Memory B cell (primary cell): ENCODE measurements at regions not wholly inside any gene's neighbourhood (a gene's known extent, or its start where the extent isn't known, plus 50 kb on each side); places are given as distances from the start of the nearest gene placed in this dataset.
"Not testable (repeated sequence)": the region's sequence is repeated elsewhere in the genome, so short reads cannot be mapped to it uniquely, and the experiment has no call there.

Experiments
- ATAC-seq: fragments of 150-1000 bp; cut with Tn5 transposase; 2 replicates; pipeline ENCODE4 v1.10.0; 2021; ENCODE audit warnings: low read depth, mild to moderate bottlenecking, moderate library complexity
- DNase-seq, 2 donors: peaks; one replicate each; pipeline ENCODE4 v3.0.0; 2022; ENCODE audit warnings: low spot score in 2 of 2
- H3K27ac Mint-ChIP-seq: one replicate; pipeline ENCODE4 v1.8.0; 2022; ENCODE audit warnings: mild to moderate bottlenecking, moderate library complexity, mixed read lengths
- H3K27me3 Mint-ChIP-seq: one replicate; pipeline ENCODE4 v1.8.0; 2022; ENCODE audit warnings: mixed read lengths
- H3K36me3 Mint-ChIP-seq: one replicate; pipeline ENCODE4 v1.8.0; 2022; ENCODE audit warnings: mild to moderate bottlenecking, mixed read lengths
- H3K4me1 Mint-ChIP-seq: one replicate; pipeline ENCODE4 v1.8.0; 2022; ENCODE audit warnings: mixed read lengths
- H3K4me3 Mint-ChIP-seq: one replicate; pipeline ENCODE4 v1.8.0; 2022; ENCODE audit warnings: mild to moderate bottlenecking, moderate library complexity, mixed read lengths
- H3K9me3 Mint-ChIP-seq: one replicate; pipeline ENCODE4 v1.8.0; 2022; ENCODE audit warnings: mixed read lengths

DNA sequence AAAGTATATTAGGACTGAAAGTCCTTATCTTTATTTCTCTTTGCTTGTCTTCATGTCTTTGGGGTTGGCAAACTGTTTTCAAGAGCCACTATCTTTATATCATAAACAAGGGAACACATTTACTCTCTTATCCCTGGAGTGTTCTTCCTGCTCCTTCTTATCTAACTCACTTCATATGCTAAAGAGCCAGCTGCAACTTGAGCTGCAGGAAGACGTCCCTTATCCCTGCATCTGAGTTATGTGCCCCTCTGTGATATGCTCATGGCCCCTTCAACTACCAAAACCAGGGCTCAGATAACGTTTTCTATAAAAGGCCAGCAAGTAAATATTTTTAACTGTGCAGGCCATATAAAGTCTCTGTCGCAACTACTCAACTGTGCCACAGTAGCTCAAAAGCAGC, 137.0 kb upstream of the CRBN start:
- H3K4me3 Mint-ChIP-seq: no peak overlapping the region
- no peak overlapping the region for H3K27ac Mint-ChIP-seq
- ATAC-seq (no peak), DNase-seq (no peak)
- H3K36me3 Mint-ChIP-seq: no peaks in the 10 kb centered on the region
- H3K4me1 Mint-ChIP-seq: no peaks in the 10 kb centered on the region
- peaks cover 3% of the 10 kb centered on the region for H3K27me3 Mint-ChIP-seq
- no peaks in the 10 kb centered on the region for H3K9me3 Mint-ChIP-seq

DNA sequence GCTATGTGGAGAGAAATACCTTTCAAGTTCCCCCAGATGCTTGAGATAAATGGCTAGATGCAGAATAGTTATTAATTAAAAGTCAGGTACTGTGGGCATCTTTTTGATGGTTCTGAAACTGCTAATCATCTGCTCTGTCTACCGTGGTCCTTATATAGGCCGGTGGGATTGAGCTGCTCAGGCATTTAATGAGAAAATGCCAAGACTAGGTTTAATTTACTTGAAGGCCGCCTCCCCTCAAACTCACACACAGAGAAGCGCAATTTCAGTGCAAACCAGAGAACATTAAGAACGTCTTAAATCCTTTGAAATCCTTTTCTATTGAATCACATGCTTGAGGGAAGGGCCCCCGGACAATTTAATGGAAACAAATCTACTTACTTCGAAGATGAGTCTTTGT, 136.4 kb upstream of the CRBN start:
- Mint-ChIP-seq H3K9me3 (no peaks in the 10 kb centered on the region), H3K4me1 (no peaks in the 10 kb centered on the region), H3K27ac (no peak overlapping the region), H3K27me3 (peaks cover 3% of the 10 kb centered on the region), H3K36me3 (no peaks in the 10 kb centered on the region), H3K4me3 (no peak overlapping the region)
- DNase-seq (no peak), ATAC-seq (no peak)

DNA sequence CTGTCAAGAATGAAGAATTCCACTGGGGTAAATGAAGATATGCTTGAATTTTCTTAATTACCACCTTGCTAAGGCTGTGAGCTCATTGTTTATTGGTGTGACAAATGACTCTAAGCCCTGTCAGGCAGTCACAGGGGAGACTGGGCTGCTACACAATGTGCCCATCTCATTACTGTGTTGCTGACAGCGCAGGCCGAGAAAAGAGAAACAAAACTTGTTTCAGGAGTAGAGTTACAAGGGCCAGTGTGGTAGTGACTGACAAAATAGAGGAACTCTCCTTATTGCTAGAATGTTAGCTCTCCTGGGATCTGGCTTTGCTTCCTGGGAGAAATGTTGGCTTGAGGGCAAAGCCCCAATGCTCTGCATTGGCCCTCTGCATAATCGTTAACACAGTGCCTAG, 130.4 kb upstream of the CRBN start:
- H3K27me3 Mint-ChIP-seq: peaks cover 8% of the 10 kb centered on the region
- H3K27ac Mint-ChIP-seq: no peak overlapping the region
- no peaks in the 10 kb centered on the region for H3K4me1 Mint-ChIP-seq
- DNase-seq: no peak
- no peaks in the 10 kb centered on the region for H3K36me3 Mint-ChIP-seq
- no peak for ATAC-seq
- no peaks in the 10 kb centered on the region for H3K9me3 Mint-ChIP-seq
- no peak overlapping the region for H3K4me3 Mint-ChIP-seq

DNA sequence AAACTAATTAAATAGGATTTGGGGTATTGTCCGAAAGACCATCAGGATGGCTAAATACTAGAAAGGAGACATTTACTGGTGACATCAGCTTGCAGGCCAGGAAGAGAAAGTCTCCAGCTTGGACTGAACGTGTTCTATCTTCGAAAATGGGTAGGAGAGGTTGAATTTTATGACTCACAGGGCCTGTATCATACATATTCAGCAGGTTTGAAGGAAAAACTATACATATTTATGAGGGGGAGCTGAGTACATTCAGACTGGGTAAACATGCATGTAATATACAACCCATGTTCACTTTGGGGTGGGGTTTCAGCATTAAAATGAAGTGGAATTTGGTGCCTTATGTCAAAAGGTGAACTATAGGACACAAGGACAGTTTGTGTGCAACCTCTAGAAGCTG, 129.3 kb upstream of the CRBN start:
- Mint-ChIP-seq H3K4me3 (no peak overlapping the region), H3K27ac (no peak overlapping the region), H3K9me3 (no peaks in the 10 kb centered on the region), H3K4me1 (no peaks in the 10 kb centered on the region), H3K36me3 (no peaks in the 10 kb centered on the region), H3K27me3 (peaks cover 10% of the 10 kb centered on the region)
- DNase-seq (no peak), ATAC-seq (no peak)

DNA sequence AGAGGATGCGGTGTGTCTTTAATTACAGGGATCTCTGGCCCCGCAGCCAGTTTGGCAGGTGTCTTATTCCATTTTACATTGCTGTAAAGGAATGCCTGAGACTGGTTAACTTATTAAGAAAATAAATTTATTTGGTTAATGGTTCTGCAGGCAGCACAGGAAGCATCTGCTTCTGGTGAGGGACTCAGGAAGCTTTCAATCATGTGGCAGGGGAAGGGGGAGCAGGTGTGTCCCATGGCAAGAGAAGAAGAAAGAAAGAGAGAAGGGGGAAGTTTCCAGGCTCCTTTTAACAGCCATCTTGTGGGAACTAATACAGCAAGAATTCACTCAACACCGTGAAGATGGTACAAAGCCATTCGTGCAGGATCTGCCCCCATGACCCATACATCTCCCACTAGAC, 128.0 kb upstream of the CRBN start:
- Mint-ChIP-seq H3K27me3 (peaks cover 10% of the 10 kb centered on the region), H3K36me3 (no peaks in the 10 kb centered on the region), H3K4me1 (no peaks in the 10 kb centered on the region), H3K9me3 (peaks cover 2% of the 10 kb centered on the region), H3K4me3 (no peak overlapping the region), H3K27ac (no peak overlapping the region)
- ATAC-seq (no peak), DNase-seq (no peak)

DNA sequence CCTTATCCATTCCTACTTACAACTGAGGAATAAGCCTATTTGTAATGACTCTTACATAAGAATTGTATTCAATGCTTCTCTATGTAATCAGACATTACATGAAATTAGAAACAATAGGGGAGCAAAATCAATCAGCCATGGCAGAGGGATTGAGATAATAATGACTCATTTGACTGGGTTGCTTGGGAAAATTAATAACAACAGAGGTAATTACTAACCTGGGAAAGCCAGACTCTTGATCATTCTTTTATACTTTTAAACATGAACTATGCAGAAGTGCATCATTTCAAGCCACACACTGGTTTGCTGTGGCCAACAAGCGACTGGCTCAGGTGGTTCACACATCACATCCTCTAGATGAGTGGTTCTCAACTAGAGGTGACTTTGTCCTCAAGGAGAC, 126.3 kb upstream of the CRBN start:
- ATAC-seq (no peak), DNase-seq (no peak)
- no peak overlapping the region for H3K4me3 Mint-ChIP-seq
- H3K4me1 Mint-ChIP-seq: no peaks in the 10 kb centered on the region
- H3K9me3 Mint-ChIP-seq: peaks cover 3% of the 10 kb centered on the region
- no peaks in the 10 kb centered on the region for H3K36me3 Mint-ChIP-seq
- peaks cover 18% of the 10 kb centered on the region for H3K27me3 Mint-ChIP-seq
- H3K27ac Mint-ChIP-seq: no peak overlapping the region

DNA sequence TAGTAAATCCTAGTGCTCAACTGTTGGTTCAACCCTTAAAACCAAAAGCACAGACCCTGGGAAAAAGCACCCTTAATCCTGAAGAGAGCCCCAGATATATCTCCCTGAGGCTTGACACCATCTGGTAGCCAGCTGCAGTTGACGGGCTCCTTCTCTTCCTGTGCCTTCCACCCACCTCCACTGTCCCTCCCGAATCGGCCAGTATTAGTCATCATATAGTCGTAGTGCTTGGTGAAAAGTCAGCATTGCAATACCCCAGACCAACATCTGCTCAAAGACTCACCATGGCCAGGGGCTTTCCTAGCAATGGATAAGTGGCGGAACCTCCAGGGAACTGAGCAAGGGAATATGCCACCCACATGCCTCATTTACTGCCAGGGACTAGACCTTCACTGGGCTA, 125.6 kb upstream of the CRBN start:
- DNase-seq (no peak), ATAC-seq (no peak)
- no peak overlapping the region for H3K4me3 Mint-ChIP-seq
- no peaks in the 10 kb centered on the region for H3K4me1 Mint-ChIP-seq
- H3K27me3 Mint-ChIP-seq: peaks cover 20% of the 10 kb centered on the region
- no peaks in the 10 kb centered on the region for H3K36me3 Mint-ChIP-seq
- H3K27ac Mint-ChIP-seq: no peak overlapping the region
- peaks cover 3% of the 10 kb centered on the region for H3K9me3 Mint-ChIP-seq

DNA sequence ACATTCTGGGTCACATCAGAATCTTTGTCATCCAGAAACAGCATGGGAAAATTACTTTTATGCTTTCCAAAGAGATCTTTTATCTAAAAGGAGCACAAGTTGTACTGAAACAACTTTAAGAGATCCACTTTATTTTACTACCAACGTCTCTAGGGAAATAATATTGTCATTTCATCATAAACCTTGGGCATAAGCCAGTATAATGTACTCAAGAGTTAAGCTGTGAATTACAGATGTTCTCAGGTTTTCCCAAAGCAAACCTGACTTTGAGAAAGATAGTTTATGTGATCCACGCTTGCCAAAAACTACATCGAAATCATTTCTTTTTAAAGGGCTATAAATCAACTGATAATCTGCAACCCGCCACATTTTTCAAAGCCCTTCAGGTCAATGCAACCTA, 124.1 kb upstream of the CRBN start:
- peaks cover 3% of the 10 kb centered on the region for H3K9me3 Mint-ChIP-seq
- H3K4me1 Mint-ChIP-seq: no peaks in the 10 kb centered on the region
- DNase-seq: no peak
- ATAC-seq: no peak
- H3K27me3 Mint-ChIP-seq: peaks cover 20% of the 10 kb centered on the region
- no peaks in the 10 kb centered on the region for H3K36me3 Mint-ChIP-seq
- H3K4me3 Mint-ChIP-seq: no peak overlapping the region
- no peak overlapping the region for H3K27ac Mint-ChIP-seq

DNA sequence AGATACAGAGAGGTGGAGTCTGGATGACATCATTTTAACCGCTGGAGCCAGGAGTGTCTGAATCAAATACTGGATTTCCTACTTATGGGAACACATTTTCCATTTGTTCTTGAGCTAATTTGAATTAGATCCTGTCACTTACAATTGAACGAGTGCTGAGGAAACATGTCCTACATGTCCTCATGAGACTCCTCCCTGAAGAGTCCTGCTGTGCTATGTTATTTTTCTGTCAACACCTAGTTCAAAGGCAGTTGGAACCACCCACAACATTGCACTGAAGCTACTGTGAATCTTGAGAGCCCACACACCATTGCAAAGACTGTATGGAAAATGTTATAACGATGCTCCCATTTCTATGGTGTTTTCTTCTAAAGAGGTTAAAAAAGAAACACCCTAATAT, 123.5 kb upstream of the CRBN start:
- DNase-seq (no peak), ATAC-seq (no peak)
- H3K36me3 Mint-ChIP-seq: no peaks in the 10 kb centered on the region
- no peak overlapping the region for H3K4me3 Mint-ChIP-seq
- H3K27me3 Mint-ChIP-seq: peaks cover 20% of the 10 kb centered on the region
- H3K4me1 Mint-ChIP-seq: no peaks in the 10 kb centered on the region
- no peak overlapping the region for H3K27ac Mint-ChIP-seq
- peaks cover 3% of the 10 kb centered on the region for H3K9me3 Mint-ChIP-seq

DNA sequence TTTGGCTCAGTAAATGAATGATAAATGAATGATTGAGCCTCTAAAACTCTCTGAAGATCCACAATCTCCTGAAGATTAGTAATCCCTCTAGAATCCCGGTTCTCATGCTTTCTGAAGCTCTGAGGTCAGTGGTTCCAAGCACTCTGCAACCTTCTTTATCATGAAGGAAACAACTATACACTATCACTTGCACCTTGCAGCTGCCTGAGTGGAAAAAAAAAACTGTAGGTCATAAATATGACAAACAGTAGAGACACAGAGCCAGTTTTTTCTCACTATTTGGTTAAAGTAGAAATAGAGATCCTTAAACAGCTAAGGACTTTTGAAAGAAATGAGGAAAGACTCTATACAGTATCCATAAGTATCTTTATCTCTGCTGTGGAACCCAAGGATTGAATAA, 122.0 kb upstream of the CRBN start:
- peaks cover 20% of the 10 kb centered on the region for H3K27me3 Mint-ChIP-seq
- H3K9me3 Mint-ChIP-seq: peaks cover 3% of the 10 kb centered on the region
- no peak overlapping the region for H3K4me3 Mint-ChIP-seq
- H3K36me3 Mint-ChIP-seq: no peaks in the 10 kb centered on the region
- no peaks in the 10 kb centered on the region for H3K4me1 Mint-ChIP-seq
- no peak overlapping the region for H3K27ac Mint-ChIP-seq
- DNase-seq (no peak), ATAC-seq (no peak)

DNA sequence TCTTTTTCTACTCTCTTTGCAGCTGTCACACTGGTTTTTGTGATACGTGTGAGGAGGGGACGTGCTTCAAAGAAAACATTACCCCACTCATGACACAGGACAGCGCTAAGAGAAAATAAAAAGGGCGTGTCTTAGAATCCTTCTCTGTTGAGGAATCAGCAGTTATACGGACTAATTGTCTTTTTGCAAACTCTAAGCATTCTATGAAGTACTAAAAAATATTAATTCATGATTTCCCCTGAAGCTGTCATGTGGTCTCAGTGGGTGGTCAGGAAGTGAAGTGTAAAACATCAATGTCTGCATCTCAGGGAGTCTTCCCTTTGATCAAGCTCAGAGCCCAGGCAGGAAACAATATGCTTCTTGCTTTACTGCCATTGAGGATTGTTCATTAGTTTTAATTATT, 117.5 kb upstream of the CRBN start:
- no peaks in the 10 kb centered on the region for H3K36me3 Mint-ChIP-seq
- DNase-seq (no peak), ATAC-seq (no peak)
- no peaks in the 10 kb centered on the region for H3K4me1 Mint-ChIP-seq
- H3K27me3 Mint-ChIP-seq: peaks cover 9% of the 10 kb centered on the region
- no peak overlapping the region for H3K27ac Mint-ChIP-seq
- H3K4me3 Mint-ChIP-seq: no peak overlapping the region
- H3K9me3 Mint-ChIP-seq: peaks cover 4% of the 10 kb centered on the region

DNA sequence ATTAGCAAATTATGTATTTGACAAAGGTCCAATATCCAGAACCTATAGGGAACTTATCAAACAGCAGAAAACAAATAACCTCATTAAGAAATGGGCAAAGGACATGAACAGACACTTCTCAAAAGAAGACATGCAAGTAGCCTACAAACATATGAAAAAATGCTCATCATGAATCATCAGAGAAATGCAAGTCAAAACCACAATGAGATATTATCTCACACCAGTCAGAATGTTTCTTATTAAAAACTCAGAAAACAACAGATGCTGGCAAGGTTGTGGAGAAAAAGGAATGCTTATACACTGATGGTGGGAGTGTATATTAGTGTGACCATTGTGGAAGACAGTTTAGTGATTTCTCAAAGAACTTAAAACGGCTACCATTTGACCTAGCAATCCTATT, 116.1 kb upstream of the CRBN start:
- no peak overlapping the region for H3K4me3 Mint-ChIP-seq
- no peaks in the 10 kb centered on the region for H3K4me1 Mint-ChIP-seq
- peaks cover 5% of the 10 kb centered on the region for H3K9me3 Mint-ChIP-seq
- no peaks in the 10 kb centered on the region for H3K36me3 Mint-ChIP-seq
- H3K27ac Mint-ChIP-seq: no peak overlapping the region
- no peak for ATAC-seq
- DNase-seq: no peak
- H3K27me3 Mint-ChIP-seq: peaks cover 4% of the 10 kb centered on the region

DNA sequence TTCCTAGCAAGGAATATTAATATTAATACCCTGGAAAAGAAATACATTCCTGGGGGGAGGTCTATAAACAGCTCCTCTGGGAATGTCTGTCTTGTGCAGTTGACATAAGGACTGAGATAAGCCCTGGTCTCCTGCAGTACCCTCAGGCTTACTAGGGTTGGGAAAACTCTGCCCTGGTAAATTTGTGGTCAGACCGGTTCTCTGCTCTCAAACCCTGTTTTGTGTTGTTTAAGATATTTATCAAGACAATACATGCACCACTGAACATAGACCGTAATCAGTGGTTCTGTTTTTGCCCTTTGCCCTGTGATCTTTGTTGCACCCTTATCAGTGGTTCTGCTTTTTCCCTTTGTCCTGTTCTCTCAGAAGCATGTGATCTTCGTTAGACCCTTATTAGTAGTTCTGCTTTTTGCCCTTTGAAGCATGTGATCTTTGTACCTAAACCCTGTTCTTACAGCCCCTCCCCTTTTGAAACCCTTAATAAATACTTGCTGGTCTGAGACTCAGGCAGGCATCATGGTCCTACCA, 112.3 kb upstream of the CRBN start:
- not testable (repeated sequence) for ATAC-seq, H3K27ac Mint-ChIP-seq, H3K4me1 Mint-ChIP-seq, H3K36me3 Mint-ChIP-seq, H3K27me3 Mint-ChIP-seq, H3K9me3 Mint-ChIP-seq, DNase-seq, H3K4me3 Mint-ChIP-seq

DNA sequence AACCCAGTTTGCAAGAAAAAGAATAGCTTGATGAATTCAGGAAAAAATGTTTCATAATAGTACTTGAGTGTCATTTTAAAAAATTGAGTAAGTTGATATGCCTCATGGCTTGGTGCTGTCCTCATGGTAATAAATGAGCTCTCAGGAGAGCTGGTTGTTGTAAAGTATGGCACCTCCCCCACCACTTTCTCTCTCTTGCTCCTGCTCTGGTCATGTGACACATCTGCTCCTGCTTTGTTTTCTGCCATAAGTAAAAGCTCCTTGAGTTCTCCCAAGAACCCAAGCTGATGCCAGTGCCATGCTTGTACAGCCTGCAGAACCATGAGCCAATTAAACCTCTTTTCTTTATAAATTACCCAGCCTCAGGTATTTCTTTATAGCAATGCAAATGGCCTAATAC, 108.8 kb upstream of the CRBN start:
- H3K4me1 Mint-ChIP-seq: no peaks in the 10 kb centered on the region
- peaks cover 8% of the 10 kb centered on the region for H3K9me3 Mint-ChIP-seq
- H3K4me3 Mint-ChIP-seq: no peak overlapping the region
- ATAC-seq (no peak), DNase-seq (no peak)
- peaks cover 9% of the 10 kb centered on the region for H3K27me3 Mint-ChIP-seq
- no peak overlapping the region for H3K27ac Mint-ChIP-seq
- H3K36me3 Mint-ChIP-seq: no peaks in the 10 kb centered on the region

DNA sequence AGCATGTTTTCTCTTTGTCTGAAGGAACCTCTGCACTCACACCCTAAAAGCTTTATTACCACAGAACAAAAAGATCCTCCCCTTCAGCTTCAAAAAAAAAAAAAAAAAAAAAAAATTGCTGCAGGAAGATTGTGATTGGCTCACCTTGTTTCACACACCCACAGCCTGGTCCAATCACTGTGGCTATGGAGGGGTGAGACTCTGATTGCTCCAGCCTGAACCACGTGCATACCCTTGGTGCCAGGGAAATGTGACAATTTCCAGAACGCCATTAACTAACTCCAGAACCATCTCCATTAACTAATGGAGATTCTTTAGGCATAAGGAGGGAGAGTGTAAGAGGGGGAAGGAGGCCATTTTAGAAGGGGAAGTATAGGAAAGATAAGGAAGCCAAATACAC, 106.5 kb upstream of the CRBN start:
- no peak overlapping the region for H3K27ac Mint-ChIP-seq
- H3K27me3 Mint-ChIP-seq: peaks cover 5% of the 10 kb centered on the region
- ATAC-seq: no peak
- no peaks in the 10 kb centered on the region for H3K36me3 Mint-ChIP-seq
- H3K4me1 Mint-ChIP-seq: no peaks in the 10 kb centered on the region
- H3K9me3 Mint-ChIP-seq: peaks cover 6% of the 10 kb centered on the region
- no peak overlapping the region for H3K4me3 Mint-ChIP-seq
- no peak for DNase-seq

DNA sequence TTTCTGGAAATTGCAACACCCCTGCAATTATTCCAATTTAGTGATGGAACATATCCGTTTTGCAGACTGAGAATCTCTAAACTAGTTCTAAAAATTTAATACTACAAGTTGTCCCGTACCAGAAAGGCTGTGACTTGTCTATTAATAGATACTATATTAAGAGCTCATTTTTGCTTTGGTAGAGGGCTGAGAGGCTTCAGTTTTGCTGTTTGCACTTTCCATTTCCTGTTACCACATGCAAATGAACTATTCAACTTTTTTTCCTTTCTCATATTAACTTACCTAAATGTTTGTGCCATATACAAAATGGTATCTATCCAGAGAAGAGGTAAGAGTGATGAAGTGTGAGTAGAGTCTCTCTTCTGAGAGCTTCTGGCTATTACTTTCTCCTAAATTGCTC, 101.5 kb upstream of the CRBN start:
- peaks cover 8% of the 10 kb centered on the region for H3K27me3 Mint-ChIP-seq
- no peak for ATAC-seq
- no peaks in the 10 kb centered on the region for H3K36me3 Mint-ChIP-seq
- peaks cover 5% of the 10 kb centered on the region for H3K9me3 Mint-ChIP-seq
- DNase-seq: no peak
- no peak overlapping the region for H3K4me3 Mint-ChIP-seq
- H3K27ac Mint-ChIP-seq: no peak overlapping the region
- H3K4me1 Mint-ChIP-seq: no peaks in the 10 kb centered on the region
